ENCODE measurements at regions not wholly inside any gene's neighbourhood (a gene's known extent, or its start where the extent isn't known, plus 50 kb on each side); places are given as distances from the start of the nearest gene placed in this dataset.

GRCh38 chr1:143660354-143660941 is 311.3 kb downstream of the FAM72C start:
- TF ChIP-seq POLR2A (IDR thresholded peaks at IDR 0.05) = no peak
- TF ChIP-seq POLR2AphosphoS5 (IDR thresholded peaks at IDR 0.05) = peak in 2 of 3 donors; percentile 35 to 50
- no peak for TF ChIP-seq CTCF (IDR thresholded peaks at IDR 0.05 in 8 of 11, conservative IDR thresholded peaks at IDR 0.05 in 3 of 11)
- Histone ChIP-seq H3K36me3 (no peaks in the 10 kb centered on the region), H3K4me1 (peaks cover 0 to 8% (median 0%) of the 10 kb centered on the region in 6 donors), H3K27me3 (replicated peaks in 1 of 7) (peaks cover 0 to 63% (median 23%) of the 10 kb centered on the region in 7 donors), H3K9me3 (peaks cover 0 to 42% (median 6%) of the 10 kb centered on the region in 8 donors), H3K4me3 (peak overlapping the region in 1 of 8 donors; percentile 48), H3K27ac (peak overlapping the region in 6 of 8 donors; percentile 36 to 83 (median 70))
- intact Hi-C loops (cut with DNase I; ENCODE audit: low total_unique reads) = no loop called here
- no peak for DNase-seq
- WGBS, 5 donors = 12 to 30% (median 17%) methylated on average over 9 to 14 of the region's 14 CpGs

DNA sequence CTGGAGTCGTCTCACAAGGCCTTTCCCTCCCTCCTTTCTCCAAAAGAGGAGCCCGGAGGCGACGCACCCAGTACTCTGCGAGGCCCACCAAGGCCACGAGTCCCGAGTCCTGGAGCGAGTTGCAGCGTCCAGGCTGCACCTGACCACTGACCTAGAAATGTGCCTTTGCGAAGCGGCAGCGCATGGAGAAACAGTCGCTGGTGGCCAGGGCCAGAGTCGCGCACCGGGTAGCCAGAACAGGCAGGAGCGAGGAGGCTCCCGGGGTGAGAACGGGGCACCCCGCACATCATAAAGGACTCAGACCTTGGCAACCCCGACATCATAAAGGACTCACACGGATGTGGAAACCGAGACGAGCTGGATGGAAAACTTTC is 318.4 kb downstream of the FAM72C start:
- no peak for DNase-seq
- H3K27ac ChIP-seq = no peak overlapping the region
- TF ChIP-seq CTCF (IDR thresholded peaks at IDR 0.05 in 8 of 11, conservative IDR thresholded peaks at IDR 0.05 in 3 of 11) (no peak), POLR2A (IDR thresholded peaks at IDR 0.05) (no peak), POLR2AphosphoS5 (IDR thresholded peaks at IDR 0.05) (no peak)
- H3K4me3 ChIP-seq = no peak overlapping the region
- H3K9me3 ChIP-seq = peaks cover 0 to 72% (median 11%) of the 10 kb centered on the region in 8 donors
- H3K36me3 ChIP-seq = no peaks in the 10 kb centered on the region
- no peaks in the 10 kb centered on the region for H3K4me1 ChIP-seq
- intact Hi-C loops (cut with DNase I; ENCODE audit: low total_unique reads) = no loop called here
- WGBS, 5 donors = 15 to 39% (median 24%) methylated on average over 14 to 24 of the region's 24 CpGs; no CpG with 5 or more reads in 1 of the 5 donors
- H3K27me3 ChIP-seq (replicated peaks in 1 of 7) = peaks cover 0 to 75% (median 36%) of the 10 kb centered on the region in 7 donors

DNA sequence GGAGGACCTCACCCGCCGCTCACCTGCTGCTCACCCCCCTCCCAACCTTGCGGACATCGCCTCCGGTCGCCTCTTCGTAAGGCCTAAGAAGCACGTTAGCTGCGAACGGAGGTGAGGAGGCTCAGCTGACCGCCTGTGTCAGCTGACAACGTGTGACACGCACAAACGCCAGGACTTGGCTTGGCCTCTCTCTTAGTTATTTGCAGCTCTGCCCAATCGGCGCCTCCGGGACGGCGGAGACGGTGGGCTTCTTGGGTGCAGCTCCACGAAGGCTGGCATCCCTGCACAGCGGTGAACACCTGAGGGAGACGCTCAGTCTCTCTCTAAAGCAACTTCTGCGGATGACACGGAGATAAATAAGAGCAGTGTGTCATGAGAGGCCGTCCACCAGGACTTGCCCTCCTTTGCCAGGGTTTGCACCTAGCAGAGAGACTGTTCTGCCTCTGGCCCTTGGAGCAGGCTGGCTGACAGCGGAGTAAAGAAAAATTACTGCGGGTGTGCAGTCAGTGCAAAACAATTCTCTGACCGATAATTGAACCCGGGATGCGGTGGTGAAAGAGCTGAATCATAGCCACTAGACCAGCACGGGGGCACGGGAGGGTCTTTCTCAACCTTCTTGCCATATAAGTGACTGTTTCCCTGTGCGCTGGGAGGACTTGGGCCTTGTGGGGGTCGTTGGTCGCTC is 318.9 kb downstream of the FAM72C start:
- intact Hi-C loops (cut with DNase I; ENCODE audit: low total_unique reads) = no loop called here
- 22 to 52% (median 33%) methylated on average over 4 to 36 of the region's 36 CpGs for WGBS, 5 donors
- peaks cover 0 to 73% (median 11%) of the 10 kb centered on the region in 8 donors for H3K9me3 ChIP-seq
- no peaks in the 10 kb centered on the region for H3K36me3 ChIP-seq
- no peak for TF ChIP-seq POLR2AphosphoS5 (IDR thresholded peaks at IDR 0.05)
- TF ChIP-seq CTCF (IDR thresholded peaks at IDR 0.05 in 8 of 11, conservative IDR thresholded peaks at IDR 0.05 in 3 of 11) = no peak
- no peak for TF ChIP-seq POLR2A (IDR thresholded peaks at IDR 0.05)
- DNase-seq = no peak
- H3K4me1 ChIP-seq = no peaks in the 10 kb centered on the region
- peaks cover 0 to 71% (median 36%) of the 10 kb centered on the region in 7 donors for H3K27me3 ChIP-seq (replicated peaks in 1 of 7)
- no peak overlapping the region for H3K4me3 ChIP-seq
- no peak overlapping the region for H3K27ac ChIP-seq

DNA sequence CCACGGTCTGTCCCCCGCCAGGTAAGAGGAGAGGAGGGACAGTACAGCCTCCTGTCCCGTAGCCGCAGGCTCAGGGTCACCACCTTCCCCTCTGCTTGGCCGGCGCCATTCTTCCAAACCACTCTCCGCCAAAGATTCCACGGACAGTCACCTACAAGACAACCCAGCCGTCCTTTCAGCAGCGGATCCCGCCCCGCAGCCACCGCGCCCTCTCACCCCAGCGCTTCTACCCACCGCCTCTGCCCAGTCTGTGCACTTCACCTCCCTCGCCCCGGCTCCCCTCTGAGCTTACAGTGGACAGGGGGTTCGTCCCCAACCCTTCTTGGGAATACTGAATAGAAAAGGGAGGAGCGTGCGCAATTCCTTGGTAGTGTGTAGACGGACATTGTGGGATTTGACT is 319.6 kb downstream of the FAM72C start:
- Histone ChIP-seq H3K27me3 (replicated peaks in 1 of 7) (peaks cover 0 to 67% (median 36%) of the 10 kb centered on the region in 7 donors), H3K27ac (no peak overlapping the region), H3K4me1 (no peaks in the 10 kb centered on the region), H3K36me3 (no peaks in the 10 kb centered on the region), H3K4me3 (no peak overlapping the region), H3K9me3 (peaks cover 0 to 70% (median 11%) of the 10 kb centered on the region in 8 donors)
- intact Hi-C loops (cut with DNase I; ENCODE audit: low total_unique reads) = no loop called here
- TF ChIP-seq POLR2A (IDR thresholded peaks at IDR 0.05) (no peak), POLR2AphosphoS5 (IDR thresholded peaks at IDR 0.05) (no peak), CTCF (IDR thresholded peaks at IDR 0.05 in 8 of 11, conservative IDR thresholded peaks at IDR 0.05 in 3 of 11) (no peak)
- WGBS, 5 donors = 17 to 31% (median 22%) methylated on average over 16 to 22 of the region's 22 CpGs
- DNase-seq = no peak
